NCI-H1694 treated with DMSO at 0.1 percent for 48 hours (cell line): ENCODE measurements at regions not wholly inside any gene's neighbourhood (a gene's known extent, or its start where the extent isn't known, plus 50 kb on each side); places are given as distances from the start of the nearest gene placed in this dataset.
"Not testable (repeated sequence)": the region's sequence is repeated elsewhere in the genome, so short reads cannot be mapped to it uniquely, and the experiment has no call there.

Experiments
- DNase-seq: peaks from one replicate; lab custom pipeline; 2025; lab: John Stamatoyannopoulos, UW

DNA sequence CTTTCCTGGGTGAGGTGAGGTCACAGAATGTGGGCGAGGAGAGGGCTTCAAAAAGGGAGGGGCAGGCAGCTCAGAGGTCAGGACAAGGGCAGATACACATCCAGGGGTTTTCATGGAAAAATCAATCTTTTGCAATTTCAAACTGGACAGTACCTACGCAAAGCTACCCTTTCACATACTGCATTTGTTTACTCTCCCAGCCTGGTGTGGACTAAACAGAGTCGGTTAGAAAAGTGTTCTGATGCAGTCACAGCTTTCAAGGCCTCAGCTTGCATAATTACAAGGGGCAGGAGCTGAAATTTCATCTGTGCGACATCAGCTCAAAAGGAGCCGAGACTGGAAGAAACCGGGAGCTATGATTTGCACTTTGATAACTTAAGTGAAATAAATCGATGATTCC, 351.8 kb downstream of the TEX29 start:
- not testable (repeated sequence) for DNase-seq

DNA sequence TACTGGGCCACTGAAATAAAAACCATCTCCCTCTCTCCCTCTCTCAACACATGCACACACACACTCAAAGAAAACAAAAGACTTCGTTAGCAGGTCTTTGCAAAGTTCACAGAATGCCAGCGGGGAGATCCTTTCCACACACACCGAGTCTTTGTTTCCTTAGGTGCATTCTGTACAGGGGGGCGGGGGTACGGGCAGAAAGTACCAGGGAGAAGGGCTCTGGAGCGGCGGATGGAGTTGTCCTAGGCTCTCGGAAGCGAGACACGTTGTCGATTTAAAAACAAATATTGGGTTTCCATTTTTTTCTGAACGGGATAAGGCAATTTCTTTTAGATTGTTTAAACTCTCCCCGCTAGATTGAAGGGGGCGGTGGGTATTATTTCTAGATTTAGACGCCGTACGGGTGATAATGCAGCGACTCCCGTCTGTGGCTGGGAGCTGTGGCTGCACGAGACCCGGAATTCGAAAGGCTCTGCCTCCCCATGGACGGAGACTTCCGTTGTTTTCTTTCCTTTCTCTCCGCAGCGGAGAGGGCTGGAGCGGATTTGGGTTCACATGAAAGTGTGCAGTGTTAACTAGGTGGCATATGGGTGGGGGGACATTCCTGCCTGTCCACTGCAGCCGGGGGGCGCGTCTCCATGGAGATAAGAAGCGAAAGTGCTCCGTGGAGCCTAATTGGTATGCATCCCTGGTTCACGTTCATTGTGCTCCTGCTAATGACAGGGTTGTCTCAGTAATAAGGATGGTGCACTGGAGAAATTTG, 357.9 kb downstream of the TEX29 start:
- DNase-seq, result not testable (repeated sequence)

DNA sequence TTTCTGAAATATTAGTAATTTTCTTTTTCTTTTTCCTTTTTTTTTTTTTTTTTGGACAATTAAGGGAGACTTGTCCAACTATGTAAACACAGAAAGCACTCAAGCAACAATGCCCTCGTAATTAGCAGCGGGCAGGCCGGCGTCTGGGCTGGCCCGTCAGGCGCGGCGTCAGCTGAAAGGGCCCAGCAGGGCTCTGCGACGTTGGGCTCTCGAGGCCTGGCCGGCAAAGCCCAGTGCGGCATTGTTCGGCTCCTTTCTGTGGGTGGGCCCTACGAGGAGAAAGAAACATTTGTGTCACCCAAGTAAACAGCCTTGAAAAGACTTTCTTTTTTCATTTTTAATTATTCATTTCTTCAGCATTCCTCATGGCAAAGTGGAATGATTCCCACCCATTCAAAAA, 359.2 kb downstream of the TEX29 start:
- DNase-seq, result not testable (repeated sequence)

DNA sequence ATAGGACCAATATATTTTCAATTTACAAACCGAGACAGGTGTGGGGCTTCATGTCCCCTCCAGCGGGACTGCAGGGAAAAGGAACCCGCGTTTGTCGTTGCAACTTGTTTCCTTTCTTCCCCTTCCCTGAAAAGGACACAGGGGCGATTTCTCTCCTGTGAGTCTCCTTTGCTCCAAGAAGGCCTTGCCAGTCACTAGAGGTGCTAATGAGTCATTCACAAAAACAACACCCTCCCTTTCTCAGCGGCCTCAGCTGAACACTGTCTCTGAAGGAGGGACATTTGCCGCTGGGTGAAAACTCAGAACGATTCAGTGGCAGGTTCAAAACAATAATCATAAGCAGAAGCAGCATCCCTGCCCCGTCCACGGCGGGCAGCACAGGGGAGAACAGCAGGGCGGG, 359.7 kb downstream of the TEX29 start:
- not testable (repeated sequence) for DNase-seq

DNA sequence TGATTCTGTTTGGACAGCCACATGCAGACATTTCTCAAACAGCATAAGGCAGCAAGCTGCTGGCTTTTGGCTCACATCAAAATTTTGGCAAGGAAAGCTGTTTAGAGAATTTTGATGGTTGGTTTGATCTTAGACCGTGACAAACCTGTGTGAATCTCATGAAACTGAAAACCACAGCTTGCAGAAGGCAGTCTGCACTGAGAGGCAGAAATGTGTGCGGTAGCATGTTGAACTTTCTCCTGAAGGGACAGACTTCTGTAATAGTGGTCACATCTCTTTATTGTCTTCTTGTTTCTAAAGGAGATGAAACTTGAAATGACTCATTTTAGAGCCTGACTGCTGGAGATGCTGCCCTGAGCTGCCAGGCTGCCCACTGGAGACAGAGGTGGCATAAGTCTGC, 371.6 kb downstream of the TEX29 start:
- not testable (repeated sequence) for DNase-seq

DNA sequence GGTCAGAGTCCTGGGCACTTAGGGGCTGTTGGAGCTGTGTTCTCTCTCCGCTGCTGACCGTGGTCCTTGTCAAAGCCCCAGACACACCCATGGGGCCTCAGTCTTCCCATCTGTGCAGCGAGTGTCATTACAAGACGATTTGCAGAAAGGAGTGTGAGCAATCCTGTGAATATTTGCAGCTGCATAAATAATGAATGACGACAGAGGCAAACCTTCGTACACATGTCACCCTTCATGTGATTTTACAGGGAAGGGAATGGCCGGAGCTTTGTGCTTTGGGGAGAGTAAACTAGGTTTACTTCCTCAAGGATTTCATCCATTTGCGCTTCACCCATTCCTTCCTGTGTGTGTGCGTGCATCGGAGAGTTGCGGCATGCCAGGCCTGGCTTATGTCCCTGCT, 370.8 kb upstream of the SOX1 start:
- not testable (repeated sequence) for DNase-seq

DNA sequence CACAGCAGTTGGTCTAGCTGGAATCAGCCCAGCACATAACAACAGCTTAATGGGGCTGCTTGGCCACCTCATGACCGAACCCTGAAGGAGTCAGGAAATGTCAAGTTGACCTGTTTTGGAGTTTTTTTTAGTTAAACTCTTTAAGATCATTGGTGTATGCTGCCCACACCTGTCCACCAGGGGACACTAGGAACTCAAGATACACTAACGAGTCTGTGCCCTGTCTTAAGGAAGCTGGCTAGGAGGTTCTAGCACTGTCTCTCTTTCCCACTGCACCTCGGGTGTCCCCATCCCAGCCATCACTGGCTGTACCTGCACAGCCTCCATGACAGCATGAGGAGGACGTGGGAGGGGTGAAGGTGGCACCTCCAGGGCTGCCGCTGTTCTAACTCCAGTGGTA, 364.9 kb upstream of the SOX1 start:
- DNase-seq, result not testable (repeated sequence)
